ENCODE measurements at regions not wholly inside any gene's neighbourhood (a gene's known extent, or its start where the extent isn't known, plus 50 kb on each side); places are given as distances from the start of the nearest gene placed in this dataset.

DNA sequence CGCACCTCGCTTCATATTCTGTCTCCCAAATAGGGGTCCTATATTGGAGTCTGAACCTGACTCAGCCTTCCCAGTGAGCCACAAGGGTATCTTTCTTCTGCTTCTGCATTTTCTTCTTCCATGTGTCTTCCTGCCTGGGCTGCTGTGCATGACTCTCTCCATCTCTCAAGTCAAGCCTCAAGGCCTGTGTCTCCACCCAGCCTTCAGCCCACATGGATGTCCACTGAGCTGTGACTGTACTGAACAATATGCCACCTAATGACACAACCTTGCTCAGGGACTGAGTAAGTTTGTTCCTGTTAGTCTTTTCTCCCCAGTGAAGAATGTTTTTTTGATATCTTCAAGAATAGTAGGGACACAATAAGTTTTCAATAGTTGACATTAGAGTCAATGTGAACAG lies 162.7 kb upstream of the TBX20 start:
- TF ChIP-seq ZNF274 (IDR thresholded peaks at IDR 0.05; ENCODE audit: low read depth, low read length) (no peak), SUZ12 (IDR thresholded peaks at IDR 0.05; ENCODE audit: extremely low read depth, insufficient read depth, insufficient read length) (no peak), YY1 (IDR thresholded peaks at IDR 0.05; ENCODE audit: insufficient read depth, insufficient read length) (no peak)

DNA sequence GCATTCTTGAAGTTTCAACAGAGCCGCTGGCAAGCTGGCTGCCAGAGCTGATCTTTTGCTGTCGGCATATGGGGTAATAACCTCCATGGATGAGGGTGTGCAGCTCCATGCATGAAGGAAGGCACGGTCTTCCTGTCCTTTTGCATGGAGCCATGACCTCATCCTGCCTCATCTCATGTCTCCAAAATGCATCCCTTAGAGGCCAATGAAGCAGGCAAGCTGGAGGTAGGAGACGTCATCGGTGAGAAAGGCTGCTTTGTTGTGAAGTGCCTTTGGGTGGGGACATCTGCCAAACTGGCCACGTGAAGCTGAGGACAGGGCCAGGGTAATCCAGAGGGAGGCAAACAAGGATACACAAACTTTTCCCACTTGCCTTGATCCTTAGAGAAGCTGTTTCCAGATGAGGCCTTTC lies 161.5 kb upstream of the TBX20 start:
- Histone ChIP-seq H3K4me1 (ENCODE audit: insufficient read depth, insufficient read length) (no peaks in the 10 kb centered on the region), H3K9me3 (ENCODE audit: insufficient read depth, low read length) (no peaks in the 10 kb centered on the region), H3K4me3 (ENCODE audit: insufficient read length, low read depth) (no peak overlapping the region), H3K36me3 (ENCODE audit: insufficient read depth, insufficient read length, low read length) (no peaks in the 10 kb centered on the region), H3K9ac (ENCODE audit: insufficient read length, low read depth) (no peak overlapping the region), H3K27me3 (ENCODE audit: insufficient read depth, insufficient read length) (peaks cover 25% of the 10 kb centered on the region)
- TF ChIP-seq ZNF274 (IDR thresholded peaks at IDR 0.05; ENCODE audit: low read depth, low read length) (no peak), SUZ12 (IDR thresholded peaks at IDR 0.05; ENCODE audit: extremely low read depth, insufficient read depth, insufficient read length) (no peak), YY1 (IDR thresholded peaks at IDR 0.05; ENCODE audit: insufficient read depth, insufficient read length) (no peak)
- DNase-seq (ENCODE audit: low read depth, low spot score): no peak

More for the DNA sequence above, 162.7 kb upstream of the TBX20 start:
- no peaks in the 10 kb centered on the region for H3K36me3 ChIP-seq (ENCODE audit: insufficient read depth, insufficient read length, low read length)
- no peak overlapping the region for H3K9ac ChIP-seq (ENCODE audit: insufficient read length, low read depth)
- no peak overlapping the region for H3K4me3 ChIP-seq (ENCODE audit: insufficient read length, low read depth)
- DNase-seq (ENCODE audit: low read depth, low spot score): no peak
- no peaks in the 10 kb centered on the region for H3K9me3 ChIP-seq (ENCODE audit: insufficient read depth, low read length)
- no peaks in the 10 kb centered on the region for H3K4me1 ChIP-seq (ENCODE audit: insufficient read depth, insufficient read length)
- peaks cover 32% of the 10 kb centered on the region for H3K27me3 ChIP-seq (ENCODE audit: insufficient read depth, insufficient read length)

DNA sequence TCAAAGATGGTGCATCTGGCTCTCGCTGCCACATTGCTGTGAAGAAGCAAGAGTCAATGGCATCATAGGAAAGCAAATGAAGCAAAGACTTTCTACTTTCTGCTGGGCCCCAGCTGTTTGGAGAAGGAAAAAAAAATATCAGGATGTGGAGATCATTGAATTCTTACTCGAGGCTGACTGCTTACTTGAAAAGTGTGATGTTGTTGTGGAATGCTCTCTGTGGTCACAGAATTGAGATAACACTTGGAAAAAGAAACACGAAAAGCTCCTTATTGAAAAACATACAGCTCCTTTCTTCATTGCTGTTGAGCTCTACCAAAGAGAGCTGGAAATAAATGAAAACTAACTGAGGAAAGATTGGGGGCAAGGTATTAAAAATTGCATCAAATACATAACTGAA lies 157.4 kb upstream of the TBX20 start:
- Histone ChIP-seq H3K36me3 (ENCODE audit: insufficient read depth, insufficient read length, low read length) (no peaks in the 10 kb centered on the region), H3K9ac (ENCODE audit: insufficient read length, low read depth) (no peak overlapping the region)
- TF ChIP-seq SUZ12 (IDR thresholded peaks at IDR 0.05; ENCODE audit: extremely low read depth, insufficient read depth, insufficient read length): no peak
- TF ChIP-seq YY1 (IDR thresholded peaks at IDR 0.05; ENCODE audit: insufficient read depth, insufficient read length): no peak
- no peak for TF ChIP-seq ZNF274 (IDR thresholded peaks at IDR 0.05; ENCODE audit: low read depth, low read length)

DNA sequence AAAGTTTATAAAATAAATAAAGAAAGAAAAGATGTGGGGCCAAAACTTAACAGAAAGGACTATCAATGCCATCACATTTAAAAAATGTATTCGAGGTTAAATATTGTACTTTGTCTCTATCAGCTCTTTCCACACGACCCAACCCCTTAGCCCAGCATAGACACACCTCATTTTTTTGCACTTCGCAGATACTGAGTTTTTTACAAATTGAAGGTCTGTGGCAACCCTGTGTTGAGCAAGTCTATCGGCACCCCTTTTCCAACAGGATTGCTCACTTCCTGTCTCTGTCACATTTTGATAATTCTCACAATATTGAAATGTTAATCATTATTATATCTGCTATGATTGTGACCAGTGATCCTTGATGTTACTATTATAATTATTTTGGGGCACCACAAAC lies 151.6 kb upstream of the TBX20 start:
- Histone ChIP-seq H3K9ac (ENCODE audit: insufficient read length, low read depth) (no peak overlapping the region), H3K9me3 (ENCODE audit: insufficient read depth, low read length) (no peaks in the 10 kb centered on the region), H3K27me3 (ENCODE audit: insufficient read depth, insufficient read length) (peaks cover 3% of the 10 kb centered on the region), H3K4me3 (ENCODE audit: insufficient read length, low read depth) (no peak overlapping the region), H3K36me3 (ENCODE audit: insufficient read depth, insufficient read length, low read length) (no peaks in the 10 kb centered on the region), H3K4me1 (ENCODE audit: insufficient read depth, insufficient read length) (no peaks in the 10 kb centered on the region)
- DNase-seq (ENCODE audit: low read depth, low spot score): no peak
- TF ChIP-seq YY1 (IDR thresholded peaks at IDR 0.05; ENCODE audit: insufficient read depth, insufficient read length) (no peak), SUZ12 (IDR thresholded peaks at IDR 0.05; ENCODE audit: extremely low read depth, insufficient read depth, insufficient read length) (no peak), ZNF274 (IDR thresholded peaks at IDR 0.05; ENCODE audit: low read depth, low read length) (no peak)

More for the DNA sequence above, 157.4 kb upstream of the TBX20 start:
- Histone ChIP-seq H3K27me3 (ENCODE audit: insufficient read depth, insufficient read length) (peaks cover 10% of the 10 kb centered on the region), H3K4me1 (ENCODE audit: insufficient read depth, insufficient read length) (no peaks in the 10 kb centered on the region), H3K4me3 (ENCODE audit: insufficient read length, low read depth) (no peak overlapping the region), H3K9me3 (ENCODE audit: insufficient read depth, low read length) (no peaks in the 10 kb centered on the region)
- no peak for DNase-seq (ENCODE audit: low read depth, low spot score)

DNA sequence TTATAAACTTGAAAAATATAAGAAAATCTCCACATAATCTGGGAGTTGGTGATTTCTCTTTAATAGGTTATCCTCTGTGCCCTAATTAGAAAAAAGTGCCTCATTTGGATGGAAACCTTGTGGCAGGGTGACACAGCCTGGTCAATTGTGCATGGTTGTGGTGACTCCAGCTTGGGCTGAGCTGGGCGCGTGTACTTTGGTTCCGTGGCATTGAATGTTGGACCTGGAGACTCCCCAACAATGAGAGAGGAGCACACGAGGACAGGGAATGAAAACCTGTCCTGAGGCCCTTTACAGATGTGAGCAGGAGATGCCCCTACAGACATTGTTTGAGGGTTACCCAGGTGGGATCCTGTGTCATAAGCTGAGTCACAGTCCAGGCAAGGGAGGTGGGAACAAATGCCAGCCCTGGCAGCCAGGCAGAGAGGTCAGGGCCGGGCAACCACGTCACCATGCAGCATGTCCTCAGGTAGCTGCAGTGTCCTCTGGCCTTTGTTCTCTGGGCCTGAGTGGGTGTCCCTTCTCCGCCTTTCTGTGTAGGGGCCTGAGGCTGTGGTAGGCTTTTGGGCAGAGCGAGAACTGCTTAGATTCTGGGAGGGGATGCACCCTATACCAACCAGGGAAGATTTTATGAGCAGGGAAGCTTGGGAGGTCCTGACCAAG lies 147.4 kb upstream of the TBX20 start:
- no peak overlapping the region for H3K9ac ChIP-seq (ENCODE audit: insufficient read length, low read depth)
- H3K4me3 ChIP-seq (ENCODE audit: insufficient read length, low read depth): no peak overlapping the region
- H3K27me3 ChIP-seq (ENCODE audit: insufficient read depth, insufficient read length): peaks cover 3% of the 10 kb centered on the region
- H3K36me3 ChIP-seq (ENCODE audit: insufficient read depth, insufficient read length, low read length): no peaks in the 10 kb centered on the region
- H3K4me1 ChIP-seq (ENCODE audit: insufficient read depth, insufficient read length): no peaks in the 10 kb centered on the region
- TF ChIP-seq ZNF274 (IDR thresholded peaks at IDR 0.05; ENCODE audit: low read depth, low read length): no peak
- TF ChIP-seq SUZ12 (IDR thresholded peaks at IDR 0.05; ENCODE audit: extremely low read depth, insufficient read depth, insufficient read length): no peak
- no peak for TF ChIP-seq YY1 (IDR thresholded peaks at IDR 0.05; ENCODE audit: insufficient read depth, insufficient read length)
- DNase-seq (ENCODE audit: low read depth, low spot score): no peak
- no peaks in the 10 kb centered on the region for H3K9me3 ChIP-seq (ENCODE audit: insufficient read depth, low read length)

DNA sequence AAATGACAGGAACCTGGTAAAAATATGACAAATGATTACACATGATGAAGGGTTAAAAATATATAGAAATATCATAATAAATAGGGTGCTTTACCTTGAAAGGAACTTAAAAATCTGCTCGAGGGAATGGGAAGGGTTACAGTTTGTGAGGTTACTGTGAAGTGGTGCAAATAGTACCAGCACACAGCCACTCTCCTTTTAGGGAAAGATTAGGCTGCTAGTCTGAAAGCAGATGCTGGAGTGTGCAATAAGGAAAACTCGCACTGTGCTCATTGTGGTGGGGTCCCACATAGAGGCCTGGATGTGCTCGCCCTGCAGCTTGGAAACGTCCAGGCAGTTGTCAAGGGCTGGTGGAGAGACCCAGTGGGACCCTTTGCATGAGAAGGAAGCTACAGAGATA lies 145.9 kb upstream of the TBX20 start:
- Histone ChIP-seq H3K27me3 (ENCODE audit: insufficient read depth, insufficient read length) (peaks cover 3% of the 10 kb centered on the region), H3K9ac (ENCODE audit: insufficient read length, low read depth) (no peak overlapping the region), H3K36me3 (ENCODE audit: insufficient read depth, insufficient read length, low read length) (no peaks in the 10 kb centered on the region), H3K9me3 (ENCODE audit: insufficient read depth, low read length) (no peaks in the 10 kb centered on the region), H3K4me1 (ENCODE audit: insufficient read depth, insufficient read length) (no peaks in the 10 kb centered on the region), H3K4me3 (ENCODE audit: insufficient read length, low read depth) (no peak overlapping the region)
- no peak for DNase-seq (ENCODE audit: low read depth, low spot score)
- TF ChIP-seq YY1 (IDR thresholded peaks at IDR 0.05; ENCODE audit: insufficient read depth, insufficient read length): no peak
- TF ChIP-seq SUZ12 (IDR thresholded peaks at IDR 0.05; ENCODE audit: extremely low read depth, insufficient read depth, insufficient read length): no peak
- TF ChIP-seq ZNF274 (IDR thresholded peaks at IDR 0.05; ENCODE audit: low read depth, low read length): no peak

DNA sequence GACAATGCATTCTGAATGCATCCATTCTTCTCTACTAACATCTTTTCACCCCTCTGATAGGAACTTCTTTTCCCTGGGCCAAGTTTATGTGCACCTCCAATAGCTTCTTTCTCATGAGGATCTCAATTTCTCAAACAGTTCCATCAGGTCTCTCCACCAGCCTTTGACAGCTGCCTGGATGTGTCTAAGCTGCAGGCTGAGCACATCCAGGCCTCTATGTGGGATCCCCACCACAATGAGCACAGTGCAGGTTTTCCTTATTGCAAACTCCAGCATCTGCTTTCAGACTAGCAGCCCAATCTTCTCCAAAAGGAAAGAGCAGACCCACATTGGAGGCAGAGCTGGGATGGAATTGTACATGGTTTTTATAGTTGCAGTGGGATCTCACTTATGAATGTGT lies 145.3 kb upstream of the TBX20 start:
- DNase-seq (ENCODE audit: low read depth, low spot score): no peak
- H3K4me1 ChIP-seq (ENCODE audit: insufficient read depth, insufficient read length): no peaks in the 10 kb centered on the region
- no peaks in the 10 kb centered on the region for H3K36me3 ChIP-seq (ENCODE audit: insufficient read depth, insufficient read length, low read length)
- TF ChIP-seq YY1 (IDR thresholded peaks at IDR 0.05; ENCODE audit: insufficient read depth, insufficient read length): no peak
- no peak for TF ChIP-seq ZNF274 (IDR thresholded peaks at IDR 0.05; ENCODE audit: low read depth, low read length)
- no peak for TF ChIP-seq SUZ12 (IDR thresholded peaks at IDR 0.05; ENCODE audit: extremely low read depth, insufficient read depth, insufficient read length)
- no peaks in the 10 kb centered on the region for H3K9me3 ChIP-seq (ENCODE audit: insufficient read depth, low read length)
- H3K27me3 ChIP-seq (ENCODE audit: insufficient read depth, insufficient read length): peaks cover 3% of the 10 kb centered on the region
- H3K9ac ChIP-seq (ENCODE audit: insufficient read length, low read depth): no peak overlapping the region
- H3K4me3 ChIP-seq (ENCODE audit: insufficient read length, low read depth): no peak overlapping the region

All from NT2/D1 (cell line).